ENCODE measurements at regions not wholly inside any gene's neighbourhood (a gene's known extent, or its start where the extent isn't known, plus 50 kb on each side); places are given as distances from the start of the nearest gene placed in this dataset.

GRCh38 chrX:39971760-39972159 is 126.0 kb downstream of the BCOR start:
- DNase-seq (ENCODE audit: extremely low read depth in 1 of 2, low read depth in 1 of 2): no peak

DNA sequence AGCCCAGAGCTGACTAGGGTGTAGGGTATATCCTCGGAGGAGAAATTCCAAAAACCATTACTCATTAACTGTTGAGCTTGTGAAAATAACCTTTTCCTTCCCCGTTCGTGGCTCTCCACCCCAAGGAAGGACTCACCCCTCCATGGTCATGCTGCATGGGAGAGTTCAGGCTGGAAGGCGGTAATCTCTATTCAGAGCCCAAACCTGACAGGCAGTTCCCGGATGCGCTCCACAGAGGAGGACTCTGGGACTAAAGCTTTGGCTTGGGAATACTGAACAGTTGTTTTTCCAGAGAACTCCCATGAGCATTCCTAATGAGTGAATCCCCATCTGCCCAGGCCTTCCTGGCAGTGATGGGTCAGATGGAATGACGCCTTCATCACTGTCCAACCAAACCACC is 125.4 kb downstream of the BCOR start:
- DNase-seq (ENCODE audit: extremely low read depth in 1 of 2, low read depth in 1 of 2): no peak

GRCh38 chrX:39973810-39974209 is 123.9 kb downstream of the BCOR start:
- DNase-seq (ENCODE audit: extremely low read depth in 1 of 2, low read depth in 1 of 2): no peak

- no peak for DNase-seq (ENCODE audit: extremely low read depth in 1 of 2, low read depth in 1 of 2)
Measured at GRCh38 chrX:39974270-39974669, 123.5 kb downstream of the BCOR start.

GRCh38 chrX:39975101-39975925 is 122.4 kb downstream of the BCOR start:
- DNase-seq (ENCODE audit: extremely low read depth in 1 of 2, low read depth in 1 of 2): no peak

DNA sequence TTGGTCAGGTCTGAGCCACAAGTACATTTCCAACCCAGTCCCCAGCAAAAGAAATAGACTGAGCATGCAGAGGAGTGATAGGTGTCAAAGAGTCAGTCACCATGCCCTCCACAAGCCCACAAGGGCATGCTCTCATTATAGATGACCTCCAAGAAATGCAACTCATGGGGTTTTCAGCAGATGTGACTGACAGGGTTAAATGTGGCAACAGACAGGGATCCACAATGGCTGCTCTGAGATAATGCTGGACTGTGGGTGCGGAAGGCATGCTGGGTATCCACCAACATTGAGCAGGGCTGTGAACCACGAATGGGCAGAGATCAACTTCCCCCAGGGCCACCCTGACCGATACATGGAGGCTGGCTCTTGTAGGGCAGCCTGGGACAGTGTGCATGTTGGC is 115.8 kb downstream of the BCOR start:
- DNase-seq (ENCODE audit: extremely low read depth in 1 of 2, low read depth in 1 of 2): no peak

GRCh38 chrX:39982948-39983347 is 114.8 kb downstream of the BCOR start:
- no peak for DNase-seq (ENCODE audit: extremely low read depth in 1 of 2, low read depth in 1 of 2)

DNA sequence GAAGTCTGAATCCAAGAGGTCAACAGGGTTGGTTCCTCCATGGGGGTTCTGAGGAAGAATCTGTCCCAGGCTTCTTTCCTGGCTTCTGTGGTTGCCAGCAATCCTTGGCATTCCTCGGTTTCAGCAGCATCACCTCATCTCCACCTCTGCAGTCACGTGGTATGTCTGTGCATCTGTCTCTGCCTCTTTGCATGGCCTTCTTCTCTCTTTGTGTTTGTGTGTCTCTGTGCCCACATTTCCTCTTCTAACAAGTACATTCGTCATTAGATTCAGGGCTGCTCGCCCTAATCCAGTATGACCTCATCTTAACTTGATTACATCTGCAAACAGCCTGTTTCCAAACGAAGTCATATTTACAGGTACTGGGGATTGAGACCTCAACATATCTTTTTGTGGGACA is 114.0 kb downstream of the BCOR start:
- DNase-seq (ENCODE audit: extremely low read depth in 1 of 2, low read depth in 1 of 2): no peak

- no peak for DNase-seq (ENCODE audit: extremely low read depth in 1 of 2, low read depth in 1 of 2)
Measured at GRCh38 chrX:39984191-39984956, 113.4 kb downstream of the BCOR start.

DNA sequence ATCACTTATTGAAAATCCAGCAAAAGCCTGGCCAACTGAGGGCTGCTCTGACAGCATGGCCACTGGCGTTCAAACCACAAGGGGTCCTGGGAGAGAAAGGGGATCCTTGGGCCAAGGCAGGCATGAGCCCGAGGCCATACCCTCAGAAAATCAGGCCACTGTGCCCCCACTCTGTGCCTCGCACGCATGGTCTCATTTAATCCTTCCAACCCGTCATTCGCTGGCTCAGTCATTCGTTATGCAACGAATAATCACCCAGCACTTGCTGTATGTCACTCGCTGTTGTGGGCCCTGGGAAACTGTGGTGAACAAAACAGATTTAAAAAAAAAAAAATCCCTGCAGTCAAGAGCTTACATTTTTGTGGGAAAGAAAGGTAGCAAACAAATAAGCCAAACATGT is 112.7 kb downstream of the BCOR start:
- DNase-seq (ENCODE audit: extremely low read depth in 1 of 2, low read depth in 1 of 2): no peak

DNA sequence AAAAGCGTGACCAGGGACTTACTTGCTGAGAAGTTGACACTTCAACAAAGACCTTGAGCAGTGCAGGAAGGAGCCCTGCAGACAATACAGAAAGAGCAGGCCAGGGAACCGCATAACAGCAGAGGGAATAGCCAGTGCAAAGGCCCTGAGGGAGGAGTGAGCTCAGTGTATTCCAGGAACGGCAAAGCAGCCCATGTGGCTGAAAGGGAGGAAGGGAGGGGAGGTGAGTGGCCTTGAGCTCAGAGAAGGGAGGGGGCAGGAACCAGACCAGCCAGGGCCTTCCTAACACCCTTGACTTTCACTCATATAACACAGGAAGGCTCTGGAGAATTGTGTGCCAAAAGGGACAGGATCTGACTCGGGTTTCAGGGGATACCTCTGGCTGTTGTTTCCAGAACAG is 112.2 kb downstream of the BCOR start:
- DNase-seq (ENCODE audit: extremely low read depth in 1 of 2, low read depth in 1 of 2): no peak

GRCh38 chrX:39988496-39988895 is 109.3 kb downstream of the BCOR start:
- DNase-seq (ENCODE audit: extremely low read depth in 1 of 2, low read depth in 1 of 2): no peak

DNA sequence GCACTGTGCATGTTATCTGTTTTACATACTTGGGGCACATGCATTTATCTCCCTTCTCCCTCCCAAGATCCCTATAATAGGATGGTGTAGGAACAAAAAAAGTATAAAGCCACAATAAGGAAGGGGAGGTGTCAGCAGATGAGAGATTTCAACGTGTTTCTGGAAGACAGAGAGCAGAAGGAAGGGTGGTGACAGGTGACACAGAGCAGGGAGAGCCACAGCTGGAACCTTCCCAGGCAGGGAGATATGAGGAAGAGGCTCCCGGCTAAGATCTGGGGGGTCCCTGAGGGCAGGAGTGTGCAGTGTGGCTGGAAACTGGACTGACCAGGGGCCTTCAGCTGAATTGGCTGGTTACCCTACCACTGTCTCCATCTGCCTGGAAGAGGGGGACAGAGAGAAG is 107.4 kb downstream of the BCOR start:
- no peak for DNase-seq (ENCODE audit: extremely low read depth in 1 of 2, low read depth in 1 of 2)

GRCh38 chrX:39992300-39992699 is 105.5 kb downstream of the BCOR start:
- no peak for DNase-seq (ENCODE audit: extremely low read depth in 1 of 2, low read depth in 1 of 2)

GRCh38 chrX:39995457-39995856 is 102.3 kb downstream of the BCOR start:
- DNase-seq (ENCODE audit: extremely low read depth in 1 of 2, low read depth in 1 of 2): no peak

- no peak for DNase-seq (ENCODE audit: extremely low read depth in 1 of 2, low read depth in 1 of 2)
Measured at GRCh38 chrX:39996536-39996935, 101.2 kb downstream of the BCOR start.

GRCh38 chrX:39998636-39999406 is 98.9 kb downstream of the BCOR start:
- DNase-seq (ENCODE audit: extremely low read depth in 1 of 2, low read depth in 1 of 2): no peak

Measured in stimulated activated CD8-positive, alpha-beta memory T cell treated with anti-CD3 and anti-CD28 coated beads, Interleukin-7, amount 100 ng/mL, for 48 hours (primary cell).